Keratinocyte (primary cell): ENCODE measurements at regions not wholly inside any gene's neighbourhood (a gene's known extent, or its start where the extent isn't known, plus 50 kb on each side); places are given as distances from the start of the nearest gene placed in this dataset.

Source experiments
- DNase-seq: peaks from one replicate; pipeline ENCODE4 v3.0.0-alpha.2; 2011; ENCODE audit warnings: low read depth, missing footprints, low spot score
- FAIRE-seq: peaks from 2 replicates; lab custom pipeline; 2011; peaks lifted over from hg19 to GRCh38; lab: Jason Lieb, UNC
- H2AFZ ChIP-seq: 2 replicates; pipeline ENCODE4 v1.6.0; 2012; ENCODE audit warnings: low read length, control low read depth, inconsistent platforms; ENCODE audit not compliant: control insufficient read depth
- H3K27ac ChIP-seq: 2 replicates; pipeline ENCODE4 v1.5.1; 2011; ENCODE audit warnings: low read length; ENCODE audit not compliant: control insufficient read depth, insufficient read depth
- H3K27me3 ChIP-seq: 3 replicates; pipeline ENCODE4 v1.6.0; 2011; ENCODE audit warnings: low read length; ENCODE audit not compliant: control insufficient read depth, insufficient read depth; ENCODE audit errors: extremely low read depth
- H3K36me3 ChIP-seq, 2 experiments: 2 replicates in 1 of 2; 3 replicates in 1 of 2; pipeline ENCODE4 v1.5.1; 2011; ENCODE audit warnings: low read length in 2 of 2, mild to moderate bottlenecking in 1 of 2; ENCODE audit not compliant: control insufficient read depth in 2 of 2, insufficient read depth in 2 of 2; ENCODE audit errors: extremely low read depth in 1 of 2
- H3K4me1 ChIP-seq: 3 replicates; pipeline ENCODE4 v1.5.1; 2011; ENCODE audit warnings: low read length; ENCODE audit not compliant: control insufficient read depth, insufficient read depth; ENCODE audit errors: extremely low read depth
- H3K4me2 ChIP-seq: 3 replicates; pipeline ENCODE4 v1.6.0; 2011; ENCODE audit warnings: low read depth, low read length; ENCODE audit not compliant: control insufficient read depth, insufficient read depth; ENCODE audit errors: extremely low read depth
- H3K4me3 ChIP-seq, 3 experiments: fragments of 200-600 bp in 1 of 3; sonication (generic) in 1 of 3; 2 replicates in 2 of 3; 3 replicates in 1 of 3; pipeline ENCODE4 v1.5.1; 2011 to 2016; ENCODE audit warnings: low read length in 3 of 3, mild to moderate bottlenecking in 3 of 3, control low read depth in 2 of 3, inconsistent platforms in 1 of 3, low read depth in 1 of 3, mixed read lengths in 1 of 3, mixed run types in 1 of 3, moderate library complexity in 1 of 3; ENCODE audit not compliant: control insufficient read depth in 2 of 3, insufficient read depth in 2 of 3; ENCODE audit errors: extremely low read depth in 1 of 3
- H3K79me2 ChIP-seq: 2 replicates; pipeline ENCODE4 v1.6.0; 2012; ENCODE audit warnings: low read length; ENCODE audit not compliant: control insufficient read depth, insufficient read depth
- H3K9ac ChIP-seq: 3 replicates; pipeline ENCODE4 v1.6.0; 2011; ENCODE audit warnings: low read length; ENCODE audit not compliant: control insufficient read depth, insufficient read depth; ENCODE audit errors: extremely low read depth
- H3K9me1 ChIP-seq: 3 replicates; pipeline ENCODE4 v1.6.0; 2011; ENCODE audit warnings: low read length; ENCODE audit not compliant: control insufficient read depth, insufficient read depth; ENCODE audit errors: extremely low read depth
- H3K9me3 ChIP-seq: 2 replicates; pipeline ENCODE4 v1.5.1; 2012; ENCODE audit warnings: low read depth, low read length; ENCODE audit not compliant: control insufficient read depth
- H4K20me1 ChIP-seq: 3 replicates; pipeline ENCODE4 v1.6.0; 2011; ENCODE audit warnings: low read length; ENCODE audit not compliant: control insufficient read depth, insufficient read depth; ENCODE audit errors: extremely low read depth
- CTCF ChIP-seq, 3 experiments: IDR thresholded peaks in 1 of 3; conservative IDR thresholded peaks in 1 of 3; optimal IDR thresholded peaks in 1 of 3; 2 replicates in 2 of 3; 3 replicates in 1 of 3; pipeline versions ENCODE3 to v1.5.1; 2011; ENCODE audit warnings: low read length in 3 of 3, mild to moderate bottlenecking in 3 of 3, moderate library complexity in 2 of 3, control low read depth in 1 of 3, inconsistent platforms in 1 of 3; ENCODE audit not compliant: insufficient read depth in 2 of 3; ENCODE audit errors: extremely low read depth in 1 of 3
- EZH2 ChIP-seq: IDR thresholded peaks from one replicate; pipeline ENCODE4 v1.6.1; 2012; ENCODE audit warnings: inconsistent platforms, mild to moderate bottlenecking, low read length, moderate library complexity
- dilution Hi-C: fragments of 300-500 bp; cut with MboI; formaldehyde crosslinking; loops from one replicate; pipeline ENCODE4 v1.7.0; 2020; ENCODE audit warnings: low sequenced_read_pairs; ENCODE audit not compliant: extremely low pct_ligation_motif_present

GRCh38 chr2:150846691-150847090 is 359.2 kb upstream of the RND3 start:
- dilution Hi-C loops: no loop called here
- Histone ChIP-seq H2AFZ (no peak overlapping the region), H3K27ac (no peak overlapping the region), H3K9me3 (no peaks in the 10 kb centered on the region), H3K79me2 (no peaks in the 10 kb centered on the region), H3K9ac (no peak overlapping the region), H4K20me1 (no peaks in the 10 kb centered on the region), H3K4me1 (no peaks in the 10 kb centered on the region), H3K4me2 (no peak overlapping the region), H3K36me3 (no peaks in the 10 kb centered on the region), H3K9me1 (no peaks in the 10 kb centered on the region), H3K27me3 (no peaks in the 10 kb centered on the region), H3K4me3 (no peak overlapping the region)
- DNase-seq (no peak), FAIRE-seq (no peak)
- TF ChIP-seq EZH2 (no peak), CTCF (optimal IDR thresholded peaks at IDR 0.05 in 1 of 3, IDR thresholded peaks at IDR 0.05 in 1 of 3, conservative IDR thresholded peaks at IDR 0.05 in 1 of 3; ENCODE audit: extremely low read depth in 1 of 3, insufficient read depth in 2 of 3, low read length in 3 of 3) (no peak)

- Histone ChIP-seq H3K9me1 (no peaks in the 10 kb centered on the region), H2AFZ (no peak overlapping the region), H3K4me1 (no peaks in the 10 kb centered on the region), H4K20me1 (no peaks in the 10 kb centered on the region), H3K9me3 (no peaks in the 10 kb centered on the region), H3K36me3 (no peaks in the 10 kb centered on the region), H3K9ac (no peak overlapping the region), H3K79me2 (no peaks in the 10 kb centered on the region), H3K27me3 (no peaks in the 10 kb centered on the region), H3K27ac (no peak overlapping the region), H3K4me3 (no peak overlapping the region), H3K4me2 (no peak overlapping the region)
- FAIRE-seq (no peak), DNase-seq (no peak)
- no peak for TF ChIP-seq EZH2
- TF ChIP-seq CTCF (optimal IDR thresholded peaks at IDR 0.05 in 1 of 3, IDR thresholded peaks at IDR 0.05 in 1 of 3, conservative IDR thresholded peaks at IDR 0.05 in 1 of 3; ENCODE audit: extremely low read depth in 1 of 3, insufficient read depth in 2 of 3, low read length in 3 of 3): no peak
- dilution Hi-C loops: no loop called here
Observed at GRCh38 chr2:150832686-150833085, 345.2 kb upstream of the RND3 start.
